ENCODE measurements at regions not wholly inside any gene's neighbourhood (a gene's known extent, or its start where the extent isn't known, plus 50 kb on each side); places are given as distances from the start of the nearest gene placed in this dataset.

- CTCF ChIA-PET = no interaction called here
- Histone ChIP-seq H3K4me3 (ENCODE audit: low read depth, low read length) (no peak overlapping the region), H3K9me3 (ENCODE audit: control insufficient read depth, insufficient read depth, low read depth, low read length) (no peaks in the 10 kb centered on the region), H3K4me1 (ENCODE audit: control insufficient read depth, insufficient read depth, low read length) (no peaks in the 10 kb centered on the region), H3K36me3 (ENCODE audit: control insufficient read depth in 2 of 2, insufficient read depth in 1 of 2, low read length in 2 of 2) (no peaks in the 10 kb centered on the region), H3K27ac (ENCODE audit: extremely low read depth, low read depth, low read length) (no peak overlapping the region)
- POLR2A ChIA-PET = no interaction called here
- TF ChIP-seq SCRT2 (tag by site-specific recombination; IDR thresholded peaks at IDR 0.05) (no peak), ZNF510 (tag by site-specific recombination; IDR thresholded peaks at IDR 0.05; ENCODE audit: insufficient replicate concordance) (no peak), ZSCAN16 (tag by site-specific recombination; IDR thresholded peaks at IDR 0.05) (no peak), ZFP41 (tag by site-specific recombination; IDR thresholded peaks at IDR 0.05; ENCODE audit: borderline replicate concordance) (no peak), HOXD13 (CRISPR knock-in tag; IDR thresholded peaks at IDR 0.05; ENCODE audit: borderline replicate concordance) (no peak), GFI1B (tag by site-specific recombination; IDR thresholded peaks at IDR 0.05) (no peak), ZNF19 (tag by site-specific recombination; IDR thresholded peaks at IDR 0.05; ENCODE audit: low read depth) (no peak), KLF16 (tag by site-specific recombination; IDR thresholded peaks at IDR 0.05) (no peak), GLIS2 (tag by site-specific recombination; IDR thresholded peaks at IDR 0.05) (no peak), MYNN (tag by site-specific recombination; IDR thresholded peaks at IDR 0.05; ENCODE audit: borderline replicate concordance) (no peak), BCL11B (tag by site-specific recombination; IDR thresholded peaks at IDR 0.05; ENCODE audit: low read depth) (no peak), ZNF184 (tag by site-specific recombination; IDR thresholded peaks at IDR 0.05) (no peak), ZBTB8A (tag by site-specific recombination; IDR thresholded peaks at IDR 0.05) (no peak), ZSCAN18 (tag by site-specific recombination; IDR thresholded peaks at IDR 0.05) (no peak), ZNF140 (tag by site-specific recombination; IDR thresholded peaks at IDR 0.05) (no peak), ZFP3 (tag by site-specific recombination; IDR thresholded peaks at IDR 0.05; ENCODE audit: low read depth) (no peak), CTCF (tag by site-specific recombination; IDR thresholded peaks at IDR 0.05) (no peak), ZNF561 (tag by site-specific recombination; IDR thresholded peaks at IDR 0.05; ENCODE audit: borderline replicate concordance) (no peak)
These were observed 61.8 kb upstream of the PTPRD start for GRCh38 chr9:10674586-10674985.

GRCh38 chr9:10678010-10678409, 65.2 kb upstream of the PTPRD start:
- H3K27ac ChIP-seq (ENCODE audit: extremely low read depth, low read depth, low read length) = no peak overlapping the region
- H3K4me1 ChIP-seq (ENCODE audit: control insufficient read depth, insufficient read depth, low read length) = no peaks in the 10 kb centered on the region
- no peak overlapping the region for H3K4me3 ChIP-seq (ENCODE audit: low read depth, low read length)
- POLR2A ChIA-PET = no interaction called here
- no peak for TF ChIP-seq ZNF140 (tag by site-specific recombination; IDR thresholded peaks at IDR 0.05)
- TF ChIP-seq PRDM1 (tag by site-specific recombination; IDR thresholded peaks at IDR 0.05) = no peak
- no peak for TF ChIP-seq ZSCAN30 (tag by site-specific recombination; IDR thresholded peaks at IDR 0.05)
- no peak for TF ChIP-seq ZNF423 (tag by site-specific recombination; IDR thresholded peaks at IDR 0.05)
- no peak for TF ChIP-seq OSR2 (tag by site-specific recombination; IDR thresholded peaks at IDR 0.05)
- TF ChIP-seq ZNF529 (tag by site-specific recombination; IDR thresholded peaks at IDR 0.05; ENCODE audit: insufficient replicate concordance) = no peak
- TF ChIP-seq ZNF792 (tag by site-specific recombination; IDR thresholded peaks at IDR 0.05) = no peak
- no peak for TF ChIP-seq ZNF624 (tag by site-specific recombination; IDR thresholded peaks at IDR 0.05)
- TF ChIP-seq ZBTB44 (tag by site-specific recombination; IDR thresholded peaks at IDR 0.05) = no peak
- no peak for TF ChIP-seq RBAK (tag by site-specific recombination; IDR thresholded peaks at IDR 0.05)
- no peak for TF ChIP-seq ZNF843 (tag by site-specific recombination; IDR thresholded peaks at IDR 0.05)
- TF ChIP-seq ZNF629 (tag by site-specific recombination; IDR thresholded peaks at IDR 0.05) = no peak
- CTCF ChIA-PET = interaction anchor here (0.5 kb wide), 1 partner anchor 26 kb away, joined by 5 read pairs; no protein-coding TSS in a partner anchor
- H3K9me3 ChIP-seq (ENCODE audit: control insufficient read depth, insufficient read depth, low read depth, low read length) = no peaks in the 10 kb centered on the region
- H3K36me3 ChIP-seq (ENCODE audit: control insufficient read depth in 2 of 2, insufficient read depth in 1 of 2, low read length in 2 of 2) = no peaks in the 10 kb centered on the region

Measured in HEK293 (cell line).